NCI-H187 (cell line): ENCODE measurements at regions not wholly inside any gene's neighbourhood (a gene's known extent, or its start where the extent isn't known, plus 50 kb on each side); places are given as distances from the start of the nearest gene placed in this dataset.
"Not testable (repeated sequence)": the region's sequence is repeated elsewhere in the genome, so short reads cannot be mapped to it uniquely, and the experiment has no call there.

Experiments used
- DNase-seq, 2 experiments: peaks; one replicate each; lab custom pipeline; 2025; lab: John Stamatoyannopoulos, UW

DNA sequence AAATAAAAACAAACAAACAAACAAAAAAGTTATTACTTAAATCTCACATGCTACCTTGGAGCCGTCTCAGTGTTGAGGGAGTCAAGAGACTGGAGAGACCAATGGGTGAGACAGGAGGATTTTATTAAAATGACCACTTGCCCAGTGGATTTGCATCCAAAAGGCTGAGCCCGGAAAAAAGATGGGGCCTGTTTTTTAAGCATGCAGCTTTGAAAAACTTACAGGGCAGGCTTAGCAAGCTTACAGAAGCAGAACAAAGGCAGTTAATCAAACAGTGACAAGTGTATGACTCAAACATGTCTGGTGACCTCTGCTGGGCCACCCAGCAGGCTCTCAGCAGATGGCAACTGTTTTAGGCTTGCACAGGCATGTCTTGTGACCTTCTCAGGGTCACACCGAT, 82.5 kb downstream of the POTEH start:
- not testable (repeated sequence) for DNase-seq

DNA sequence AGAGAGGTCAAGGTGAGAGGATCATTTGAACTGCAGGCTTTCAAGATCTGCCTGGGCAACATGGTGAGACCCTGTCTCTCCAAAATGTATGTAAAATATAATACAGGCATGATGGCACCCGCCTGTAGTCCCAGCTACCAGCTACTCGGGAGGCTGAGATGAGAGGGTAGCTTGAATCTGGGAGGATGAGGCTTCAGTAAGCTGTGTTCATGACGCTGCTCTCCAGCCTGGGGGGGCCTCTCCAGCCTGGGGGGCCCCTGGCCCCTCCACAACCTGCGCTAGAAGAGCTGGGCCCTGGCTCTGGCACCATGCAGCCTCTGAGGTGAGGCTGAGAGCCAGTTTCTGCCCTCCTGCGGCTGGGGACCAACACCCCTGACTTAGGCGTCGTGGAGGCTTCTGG, 85.3 kb downstream of the POTEH start:
- DNase-seq: not testable (repeated sequence)

GRCh38 chr22:15775670-15776669, 86.1 kb downstream of the POTEH start:
- peak in 1 of 2 experiments; percentile 3 for DNase-seq

DNA sequence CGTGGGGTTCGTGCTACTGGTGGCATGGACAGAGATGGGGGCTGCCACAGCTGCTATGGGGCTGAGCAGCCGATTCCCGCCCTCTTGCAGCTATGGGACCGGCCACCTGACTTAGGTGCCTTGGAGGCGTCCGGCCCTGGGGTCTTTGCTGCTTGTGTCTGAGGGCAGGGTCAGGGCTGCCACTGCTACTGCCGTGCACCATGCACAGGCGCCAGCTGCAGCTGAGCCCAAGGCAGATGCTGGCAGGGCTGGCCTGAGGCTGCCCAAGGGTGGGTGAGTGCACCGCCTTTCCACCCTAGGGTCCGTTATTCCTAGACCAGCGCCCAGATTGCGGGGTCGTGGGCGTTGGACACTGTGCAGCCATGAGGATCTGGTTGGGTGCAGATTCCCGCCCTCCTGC, 86.9 kb downstream of the POTEH start:
- not testable (repeated sequence) for DNase-seq

DNA sequence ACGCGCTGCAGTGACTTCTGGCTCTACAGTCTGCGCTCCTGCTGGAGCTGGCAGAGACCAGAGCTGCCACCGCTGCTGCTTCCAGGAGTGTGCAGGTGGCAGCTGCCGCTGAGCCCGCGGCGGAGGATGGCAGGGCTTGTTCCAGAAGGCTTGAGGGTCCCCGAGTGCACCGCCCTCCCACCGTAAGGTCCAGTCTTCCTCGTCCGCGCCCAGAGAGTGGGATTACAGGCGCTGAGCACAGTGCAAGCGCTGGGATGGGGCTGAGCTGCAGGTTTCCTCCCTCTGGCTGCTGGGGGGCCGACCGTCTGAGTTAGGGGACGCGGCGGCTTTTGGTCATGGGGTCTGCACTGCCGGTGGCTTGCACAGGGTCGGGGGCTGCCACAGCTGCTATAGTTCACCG, 87.3 kb downstream of the POTEH start:
- DNase-seq: not testable (repeated sequence)

GRCh38 chr22:15777557-15777956, 87.7 kb downstream of the POTEH start:
- DNase-seq: not testable (repeated sequence)

DNA sequence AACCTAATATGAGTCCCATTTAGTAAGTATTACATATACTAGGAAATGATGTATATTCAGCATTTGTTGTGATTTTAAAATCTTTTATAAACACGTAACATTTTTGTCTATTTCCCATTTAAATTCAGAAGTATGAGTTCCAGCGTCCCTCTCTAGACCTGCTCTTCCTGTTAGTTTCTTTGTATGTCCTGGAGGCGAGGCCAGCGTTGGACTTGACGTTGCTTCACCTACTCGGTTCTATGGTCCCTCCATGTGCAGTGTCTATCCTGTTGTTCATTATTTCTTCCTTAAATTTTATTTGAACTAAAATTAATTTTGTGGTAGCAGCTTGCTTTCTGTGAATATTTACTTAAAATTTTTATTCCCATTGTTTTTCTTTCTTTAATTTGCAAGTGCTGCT, 88.5 kb downstream of the POTEH start:
- DNase-seq: not testable (repeated sequence)

GRCh38 chr22:15781652-15782051, 91.8 kb downstream of the POTEH start:
- not testable (repeated sequence) for DNase-seq

- not testable (repeated sequence) for DNase-seq
Measured at GRCh38 chr22:15782933-15783332, 93.1 kb downstream of the POTEH start.

- DNase-seq: not testable (repeated sequence)
Measured at GRCh38 chr22:15784383-15785085, 94.7 kb downstream of the POTEH start.

- DNase-seq: not testable (repeated sequence)
Measured at GRCh38 chr22:15786942-15787733, 97.3 kb downstream of the POTEH start.

GRCh38 chr22:15791557-15791956, 101.7 kb downstream of the POTEH start:
- DNase-seq: not testable (repeated sequence)

GRCh38 chr22:15799935-15800334, 110.1 kb downstream of the POTEH start:
- not testable (repeated sequence) for DNase-seq

DNA sequence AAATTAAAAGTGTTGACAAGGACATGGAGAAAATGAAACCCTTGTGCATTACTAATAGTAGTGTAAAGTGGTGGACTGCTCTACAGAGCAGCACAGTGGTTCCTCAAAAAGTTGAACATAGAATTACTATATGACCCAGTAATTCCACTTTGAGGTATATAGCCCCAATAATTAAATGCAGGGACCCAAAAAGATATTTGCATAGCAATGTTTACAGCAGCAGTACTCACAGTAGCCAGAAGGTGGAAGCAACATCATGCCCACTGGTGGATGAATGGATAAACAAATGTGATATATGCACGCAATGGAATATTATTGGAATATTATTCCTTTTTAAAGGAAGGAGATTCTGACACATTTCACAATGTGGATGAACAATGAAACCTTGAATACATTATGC, 121.3 kb downstream of the POTEH start:
- not testable (repeated sequence) for DNase-seq

GRCh38 chr22:15815783-15816182, 126.0 kb downstream of the POTEH start:
- DNase-seq: not testable (repeated sequence)

GRCh38 chr22:15816470-15816869, 126.6 kb downstream of the POTEH start:
- not testable (repeated sequence) for DNase-seq

DNA sequence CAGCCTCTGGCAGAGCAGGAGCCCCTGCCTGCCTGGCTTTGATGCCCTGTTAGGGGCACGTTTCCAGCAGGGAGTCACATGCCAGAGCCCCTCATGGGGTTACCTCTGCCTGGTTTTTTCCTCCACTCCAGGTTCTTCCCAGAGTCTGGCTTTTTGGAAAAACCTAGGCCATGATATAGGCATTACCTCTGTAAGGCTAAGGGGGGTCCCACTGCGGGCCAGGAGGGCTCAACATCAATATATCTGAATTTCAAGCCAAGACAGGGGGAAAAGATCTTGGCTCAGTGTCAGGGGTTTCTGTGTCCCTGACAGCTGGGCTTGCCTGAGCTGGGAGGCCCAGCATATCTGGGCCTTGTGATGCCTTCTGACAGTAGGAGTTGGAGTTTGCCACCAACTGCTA, 127.4 kb downstream of the POTEH start:
- DNase-seq: not testable (repeated sequence)

DNA sequence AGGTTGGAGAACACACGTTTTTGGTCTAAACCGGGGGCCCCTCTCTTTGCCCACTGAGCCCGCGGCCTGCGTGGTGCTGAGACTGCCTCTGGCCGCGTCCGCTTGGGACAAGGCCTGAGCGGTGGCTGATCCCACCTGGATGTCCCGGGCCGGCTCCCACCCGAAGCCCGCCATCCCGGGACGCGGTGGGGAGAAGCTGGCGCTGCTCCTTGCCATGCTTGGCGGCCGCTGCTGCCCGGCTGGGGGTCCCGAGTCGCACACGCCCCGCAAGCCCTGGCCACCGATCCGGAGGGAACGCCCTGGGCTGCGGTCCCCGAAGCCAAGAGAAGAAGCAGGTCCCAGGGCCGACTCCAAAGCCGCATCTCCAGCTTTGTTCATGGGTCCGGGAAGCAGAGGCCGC, 130.1 kb downstream of the POTEH start:
- DNase-seq: not testable (repeated sequence)

DNA sequence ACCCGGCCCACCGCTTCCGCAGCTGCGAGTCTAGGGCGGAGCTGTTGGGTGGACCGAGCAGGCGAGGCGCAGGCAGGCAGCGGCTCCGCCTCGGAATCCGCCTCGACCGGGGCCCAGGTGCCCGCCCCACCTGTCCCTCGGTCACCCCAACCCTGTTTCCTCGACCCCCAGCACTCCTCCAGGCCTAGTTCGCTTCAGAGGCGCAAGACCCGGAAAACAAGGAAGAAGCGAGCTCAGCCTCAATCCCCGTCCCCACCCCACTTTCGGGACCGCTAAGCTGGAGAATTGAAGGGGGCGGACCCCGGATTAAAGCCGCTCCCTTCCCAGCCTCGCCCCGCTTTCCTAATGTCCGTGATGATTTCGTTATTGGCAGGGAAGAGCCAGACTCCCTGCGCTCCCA, 131.3 kb downstream of the POTEH start:
- not testable (repeated sequence) for DNase-seq

DNA sequence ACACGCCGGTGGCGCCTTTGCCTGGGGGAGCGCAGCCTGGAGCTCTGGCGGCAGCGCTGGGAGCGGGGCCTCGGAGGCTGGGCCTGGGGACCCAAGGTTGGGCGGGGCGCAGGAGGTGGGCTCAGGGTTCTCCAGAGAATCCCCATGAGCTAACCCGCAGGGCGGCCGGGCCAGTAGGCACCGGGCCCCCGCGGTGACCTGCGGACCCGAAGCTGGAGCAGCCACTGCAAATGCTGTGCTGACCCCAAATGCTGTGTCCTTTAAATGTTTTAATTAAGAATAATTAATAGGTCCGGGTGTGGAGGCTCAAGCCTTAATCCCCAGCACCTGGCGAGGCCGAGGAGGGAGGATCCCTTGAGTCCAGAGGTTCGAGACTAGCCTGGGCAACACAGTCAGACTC, 132.2 kb downstream of the POTEH start:
- not testable (repeated sequence) for DNase-seq

DNA sequence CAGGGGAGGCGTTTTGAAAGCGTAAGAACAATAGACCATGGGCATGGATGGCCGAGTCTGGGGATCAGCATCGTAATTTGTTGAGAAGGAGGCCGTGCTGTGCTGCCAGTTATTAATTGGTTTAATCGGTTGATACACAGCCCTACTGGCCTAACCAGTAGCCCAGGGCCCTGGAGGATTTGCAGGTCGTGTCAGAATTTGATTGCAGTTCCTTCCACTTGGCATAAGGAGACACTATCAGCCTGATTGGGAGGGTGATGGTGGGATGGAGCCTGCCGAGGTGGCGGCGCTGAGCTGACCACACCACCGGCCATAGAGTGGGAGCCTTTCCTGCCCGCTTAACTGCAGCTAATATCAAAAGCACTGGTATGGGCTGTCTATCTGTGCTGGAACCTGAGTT, 133.4 kb downstream of the POTEH start:
- not testable (repeated sequence) for DNase-seq

DNA sequence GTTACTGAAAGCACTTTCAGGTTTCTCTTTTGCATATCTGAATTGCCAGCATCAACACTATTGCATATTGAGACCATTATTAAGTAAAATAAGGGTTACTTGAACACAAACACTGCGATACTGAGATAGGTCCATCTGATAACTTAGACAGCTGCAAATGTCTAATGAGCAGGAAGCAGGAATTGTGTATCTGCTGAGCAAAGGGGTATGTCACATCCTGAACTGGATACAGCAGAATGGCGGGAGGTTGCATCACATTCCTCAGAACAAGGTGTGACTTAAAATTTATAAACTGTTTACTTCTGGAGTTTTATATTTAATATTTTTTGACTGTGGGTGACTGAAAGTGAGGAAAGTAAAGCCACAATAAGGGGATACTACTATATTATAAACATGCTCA, 142.4 kb downstream of the POTEH start:
- DNase-seq: not testable (repeated sequence)
